KMS-11 (cell line): ENCODE measurements at regions not wholly inside any gene's neighbourhood (a gene's known extent, or its start where the extent isn't known, plus 50 kb on each side); places are given as distances from the start of the nearest gene placed in this dataset.

ENCODE experiments used
- H2AFZ ChIP-seq: fragments of 200-600 bp; sonication (generic); 2 replicates; pipeline ENCODE4 v1.6.1; 2016; ENCODE audit warnings: antibody characterized with exemption, mixed run types, low read depth
- H3K27ac ChIP-seq: fragments of 200-600 bp; sonication (generic); 2 replicates; pipeline ENCODE4 v1.6.1; 2016; ENCODE audit warnings: mild to moderate bottlenecking, mixed run types
- H3K27me3 ChIP-seq: fragments of 200-600 bp; sonication (generic); 2 replicates; pipeline ENCODE4 v1.6.1; 2017; ENCODE audit warnings: mild to moderate bottlenecking, low read depth, mixed run types, moderate library complexity; ENCODE audit not compliant: insufficient read depth
- H3K36me3 ChIP-seq: fragments of 200-600 bp; sonication (generic); 2 replicates; pipeline ENCODE4 v1.6.1; 2017; ENCODE audit warnings: mild to moderate bottlenecking, mixed run types; ENCODE audit not compliant: insufficient read depth
- H3K4me1 ChIP-seq: fragments of 200-600 bp; sonication (generic); 2 replicates; pipeline ENCODE4 v1.6.1; 2016; ENCODE audit warnings: mild to moderate bottlenecking, low read depth, mixed run types; ENCODE audit not compliant: poor library complexity, severe bottlenecking
- H3K4me2 ChIP-seq: fragments of 200-600 bp; sonication (generic); 2 replicates; pipeline ENCODE4 v1.7.0; 2016; ENCODE audit warnings: mild to moderate bottlenecking, mixed run types
- H3K4me3 ChIP-seq: fragments of 200-600 bp; sonication (generic); IDR thresholded peaks from 2 replicates; pipeline ENCODE4 v1.6.1; 2017; ENCODE audit warnings: low read depth, low read length, mixed read lengths; ENCODE audit not compliant: insufficient read depth
- H3K79me2 ChIP-seq: fragments of 200-600 bp; sonication (generic); 2 replicates; pipeline ENCODE4 v1.6.1; 2016; ENCODE audit warnings: low read depth, mixed run types; ENCODE audit not compliant: insufficient read depth
- H3K9ac ChIP-seq: fragments of 200-600 bp; sonication (generic); 2 replicates; pipeline ENCODE4 v1.6.1; 2016; ENCODE audit warnings: mild to moderate bottlenecking, mixed run types
- H4K20me1 ChIP-seq: fragments of 200-600 bp; sonication (generic); 2 replicates; pipeline ENCODE4 v1.6.1; 2016; ENCODE audit warnings: mild to moderate bottlenecking, mixed run types; ENCODE audit not compliant: insufficient read depth
- TF ChIP-seq, protein P1 (sequence below): fragments of 200-600 bp; sonication (generic); conservative IDR thresholded peaks from 2 replicates; pipeline ENCODE4 v1.6.1; 2017; ENCODE audit warnings: low read depth, mild to moderate bottlenecking, antibody characterized with exemption, low read length, moderate library complexity, mixed read lengths

DNA sequence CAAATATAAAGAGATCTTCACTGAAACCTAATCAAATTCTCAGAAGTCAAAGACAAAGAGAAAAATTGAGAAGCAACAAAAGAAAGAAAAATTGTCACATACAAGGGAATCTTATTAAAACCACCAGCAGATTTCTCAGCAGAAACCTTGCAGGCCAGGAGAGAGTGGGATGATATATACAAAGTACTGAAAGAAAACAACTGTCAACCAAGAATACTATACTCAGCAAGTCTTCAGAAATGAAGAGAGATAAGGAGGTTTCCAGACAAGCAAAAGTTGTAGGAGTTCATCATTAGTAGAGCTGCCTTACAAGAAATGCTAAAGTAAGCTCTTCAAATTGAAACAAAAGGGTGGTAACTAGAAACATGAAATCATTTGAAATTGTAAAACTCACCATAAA, 345.6 kb downstream of the MAFB start:
- H3K36me3 ChIP-seq, result no peaks in the 10 kb centered on the region
- H4K20me1 ChIP-seq, result no peaks in the 10 kb centered on the region
- H3K4me1 ChIP-seq, result no peaks in the 10 kb centered on the region
- TF ChIP-seq, protein P1, sequence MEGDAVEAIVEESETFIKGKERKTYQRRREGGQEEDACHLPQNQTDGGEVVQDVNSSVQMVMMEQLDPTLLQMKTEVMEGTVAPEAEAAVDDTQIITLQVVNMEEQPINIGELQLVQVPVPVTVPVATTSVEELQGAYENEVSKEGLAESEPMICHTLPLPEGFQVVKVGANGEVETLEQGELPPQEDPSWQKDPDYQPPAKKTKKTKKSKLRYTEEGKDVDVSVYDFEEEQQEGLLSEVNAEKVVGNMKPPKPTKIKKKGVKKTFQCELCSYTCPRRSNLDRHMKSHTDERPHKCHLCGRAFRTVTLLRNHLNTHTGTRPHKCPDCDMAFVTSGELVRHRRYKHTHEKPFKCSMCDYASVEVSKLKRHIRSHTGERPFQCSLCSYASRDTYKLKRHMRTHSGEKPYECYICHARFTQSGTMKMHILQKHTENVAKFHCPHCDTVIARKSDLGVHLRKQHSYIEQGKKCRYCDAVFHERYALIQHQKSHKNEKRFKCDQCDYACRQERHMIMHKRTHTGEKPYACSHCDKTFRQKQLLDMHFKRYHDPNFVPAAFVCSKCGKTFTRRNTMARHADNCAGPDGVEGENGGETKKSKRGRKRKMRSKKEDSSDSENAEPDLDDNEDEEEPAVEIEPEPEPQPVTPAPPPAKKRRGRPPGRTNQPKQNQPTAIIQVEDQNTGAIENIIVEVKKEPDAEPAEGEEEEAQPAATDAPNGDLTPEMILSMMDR, result no peak
- no peaks in the 10 kb centered on the region for H3K79me2 ChIP-seq
- no peaks in the 10 kb centered on the region for H3K27me3 ChIP-seq
- H2AFZ ChIP-seq, result no peak overlapping the region
- no peak overlapping the region for H3K27ac ChIP-seq
- no peak overlapping the region for H3K4me3 ChIP-seq
- H3K9ac ChIP-seq, result no peak overlapping the region
- no peak overlapping the region for H3K4me2 ChIP-seq

DNA sequence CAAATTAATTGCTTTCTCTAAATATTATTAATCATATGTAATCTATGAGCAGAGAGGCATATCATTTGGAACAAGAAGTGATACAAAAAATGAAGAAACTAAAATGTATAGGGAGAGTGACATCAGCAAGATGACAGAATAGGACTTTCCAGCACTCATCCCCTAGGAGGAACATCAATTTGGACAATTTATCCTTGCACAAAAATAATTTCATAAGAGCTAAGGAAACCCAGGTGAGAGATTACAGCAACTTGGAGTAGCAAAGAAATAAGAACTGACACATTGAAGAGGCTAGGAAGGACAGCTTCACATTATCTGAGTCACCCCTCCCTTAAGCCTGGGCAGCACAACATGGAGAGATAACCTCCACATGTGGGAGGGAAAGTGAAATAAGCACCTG, 347.5 kb downstream of the MAFB start:
- Histone ChIP-seq H3K27me3 (no peaks in the 10 kb centered on the region), H3K4me1 (no peaks in the 10 kb centered on the region), H3K4me2 (no peak overlapping the region), H4K20me1 (no peaks in the 10 kb centered on the region), H2AFZ (no peak overlapping the region), H3K4me3 (no peak overlapping the region), H3K79me2 (no peaks in the 10 kb centered on the region), H3K36me3 (no peaks in the 10 kb centered on the region), H3K9ac (no peak overlapping the region), H3K27ac (no peak overlapping the region)
- TF ChIP-seq, protein P1, result no peak

DNA sequence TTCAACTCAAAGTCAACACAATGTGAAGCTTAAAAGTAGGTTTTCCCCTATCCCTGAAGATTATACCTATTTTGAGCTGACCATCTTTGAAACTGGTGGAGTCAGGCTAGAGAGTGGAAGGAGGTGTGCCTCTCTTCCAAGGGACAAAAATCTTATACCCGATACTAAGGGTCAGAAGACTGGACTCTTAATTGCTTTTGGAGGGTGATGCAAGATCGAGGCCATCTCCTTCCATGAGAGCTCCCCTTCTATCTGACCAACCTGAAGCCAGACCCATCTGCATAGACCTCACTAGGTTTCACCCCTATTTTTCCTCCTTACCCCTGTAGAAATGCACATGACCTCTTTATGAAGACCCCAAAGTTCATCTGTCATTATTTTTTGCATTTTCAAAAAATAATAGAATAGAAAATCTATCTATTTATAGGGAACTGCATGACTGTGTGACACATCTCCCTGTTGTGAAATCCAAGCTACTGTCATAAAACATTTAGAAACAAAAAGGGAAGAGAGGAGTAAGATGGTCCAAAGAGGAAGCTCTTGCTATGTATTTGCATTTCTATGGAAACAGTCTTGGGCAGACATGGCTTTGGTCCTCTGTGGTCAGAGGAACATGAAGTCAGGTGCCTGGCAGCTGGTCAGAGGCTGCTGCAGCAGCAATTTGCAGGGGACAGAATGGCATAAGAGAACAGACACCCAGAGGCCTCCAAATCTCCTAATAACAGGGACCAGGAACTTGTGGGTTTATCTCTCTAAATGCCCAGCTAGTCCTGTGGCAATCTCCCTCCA, 349.2 kb downstream of the MAFB start:
- Histone ChIP-seq H4K20me1 (no peaks in the 10 kb centered on the region), H3K36me3 (no peaks in the 10 kb centered on the region), H3K9ac (no peak overlapping the region), H3K4me2 (no peak overlapping the region), H3K27ac (no peak overlapping the region), H3K27me3 (no peaks in the 10 kb centered on the region), H3K79me2 (no peaks in the 10 kb centered on the region), H2AFZ (no peak overlapping the region), H3K4me3 (no peak overlapping the region), H3K4me1 (no peaks in the 10 kb centered on the region)
- TF ChIP-seq, protein P1, result no peak

DNA sequence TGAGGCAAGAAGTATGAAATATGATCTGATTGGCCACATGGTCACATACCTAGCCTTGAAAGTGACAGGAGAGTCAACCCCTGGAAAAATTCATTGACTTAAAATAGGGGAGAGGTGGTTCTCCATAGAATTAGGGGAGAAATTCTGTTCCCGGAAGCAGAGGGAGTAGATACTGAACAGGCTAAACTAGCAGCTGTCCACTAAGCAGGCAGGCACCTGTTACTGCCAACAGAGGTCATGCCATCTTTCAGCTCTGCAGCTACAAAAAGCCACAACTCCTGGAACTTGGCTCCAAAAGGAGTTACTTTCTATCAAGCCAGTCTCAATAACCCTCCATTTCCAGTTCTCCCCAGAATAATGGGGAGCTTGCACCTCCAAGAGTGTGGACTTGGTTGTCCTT, 352.5 kb downstream of the MAFB start:
- H3K4me1 ChIP-seq, result no peaks in the 10 kb centered on the region
- H3K79me2 ChIP-seq, result no peaks in the 10 kb centered on the region
- no peaks in the 10 kb centered on the region for H4K20me1 ChIP-seq
- no peaks in the 10 kb centered on the region for H3K27me3 ChIP-seq
- H3K9ac ChIP-seq, result no peak overlapping the region
- TF ChIP-seq, protein P1, result no peak
- no peak overlapping the region for H3K4me3 ChIP-seq
- H2AFZ ChIP-seq, result no peak overlapping the region
- no peak overlapping the region for H3K4me2 ChIP-seq
- no peaks in the 10 kb centered on the region for H3K36me3 ChIP-seq
- no peak overlapping the region for H3K27ac ChIP-seq
